Neuronal stem cell (in vitro differentiated cells): ENCODE measurements at regions not wholly inside any gene's neighbourhood (a gene's known extent, or its start where the extent isn't known, plus 50 kb on each side); places are given as distances from the start of the nearest gene placed in this dataset.

Experiments used
- DNase-seq: peaks from one replicate; pipeline ENCODE4 v3.0.0-alpha.2; 2013; ENCODE audit warnings: low spot score
- H2AFZ ChIP-seq: one replicate; pipeline ENCODE4 v1.6.1; 2013; ENCODE audit warnings: mild to moderate bottlenecking, low read length, inconsistent platforms
- H2AK5ac ChIP-seq: 2 replicates; pipeline ENCODE4 v1.6.1; 2013; ENCODE audit warnings: low read depth, mild to moderate bottlenecking, inconsistent platforms, low read length, moderate library complexity, mixed read lengths
- H2BK120ac ChIP-seq: 2 replicates; pipeline ENCODE4 v1.6.1; 2013; ENCODE audit warnings: low read depth, mild to moderate bottlenecking, inconsistent platforms, low read length, moderate library complexity, mixed read lengths
- H2BK12ac ChIP-seq: one replicate; pipeline ENCODE4 v1.6.1; 2013; ENCODE audit warnings: low read length, inconsistent platforms
- H2BK15ac ChIP-seq: 2 replicates; pipeline ENCODE4 v1.6.1; 2013; ENCODE audit warnings: mild to moderate bottlenecking, low read length, inconsistent platforms, mixed read lengths
- H2BK5ac ChIP-seq: one replicate; pipeline ENCODE4 v1.6.1; 2013; ENCODE audit warnings: inconsistent platforms, mild to moderate bottlenecking, low read length, moderate library complexity
- H3K14ac ChIP-seq: one replicate; pipeline ENCODE4 v1.6.1; 2013; ENCODE audit warnings: low read length, inconsistent platforms
- H3K18ac ChIP-seq: 2 replicates; pipeline ENCODE4 v1.6.1; 2013; ENCODE audit warnings: low read length, inconsistent platforms
- H3K23ac ChIP-seq: 2 replicates; pipeline ENCODE4 v1.6.1; 2013; ENCODE audit warnings: low read depth, mild to moderate bottlenecking, mixed read lengths, low read length, inconsistent platforms; ENCODE audit not compliant: poor library complexity
- H3K27ac ChIP-seq: replicated peaks from 3 replicates; pipeline ENCODE4 v1.5.1; 2013; ENCODE audit warnings: low read length, inconsistent platforms
- H3K27me3 ChIP-seq, 3 experiments: 2 replicates each; pipeline ENCODE4 v1.6.1; 2013; ENCODE audit warnings: low read length in 3 of 3, mild to moderate bottlenecking in 2 of 3, inconsistent platforms in 1 of 3, low read depth in 1 of 3, mixed read lengths in 1 of 3, moderate library complexity in 1 of 3; ENCODE audit not compliant: control insufficient read depth in 3 of 3, insufficient read depth in 3 of 3
- H3K36me3 ChIP-seq, 2 donors: replicated peaks in 1 of 2; 2 replicates each; pipeline ENCODE4 v1.6.1; 2013; ENCODE audit warnings: low read length in 2 of 2; ENCODE audit not compliant: control insufficient read depth in 2 of 2, insufficient read depth in 2 of 2
- H3K4ac ChIP-seq: 2 replicates; pipeline ENCODE4 v1.6.1; 2013; ENCODE audit warnings: inconsistent platforms, mild to moderate bottlenecking, low read length, moderate library complexity
- H3K4me1 ChIP-seq, 2 donors: 1 replicate in 1 of 2; 2 replicates in 1 of 2; pipeline ENCODE4 v1.6.1; 2013; ENCODE audit warnings: low read length in 2 of 2, low read depth in 1 of 2; ENCODE audit not compliant: control insufficient read depth in 2 of 2, insufficient read depth in 1 of 2
- H3K4me2 ChIP-seq: one replicate; pipeline ENCODE4 v1.6.1; 2013; ENCODE audit warnings: mild to moderate bottlenecking, low read length, inconsistent platforms; ENCODE audit not compliant: insufficient read depth, poor library complexity, severe bottlenecking
- H3K4me3 ChIP-seq, 2 donors: 2 replicates each; pipeline ENCODE4 v1.5.1; 2013; ENCODE audit warnings: low read length in 2 of 2, mild to moderate bottlenecking in 2 of 2, inconsistent platforms in 1 of 2, moderate library complexity in 1 of 2
- H3K79me1 ChIP-seq: one replicate; pipeline ENCODE4 v1.6.1; 2013; ENCODE audit warnings: low read depth, mild to moderate bottlenecking, inconsistent platforms, low read length, moderate library complexity
- H3K9ac ChIP-seq: one replicate; pipeline ENCODE4 v1.6.1; 2013; ENCODE audit warnings: mild to moderate bottlenecking, low read depth, low read length, inconsistent platforms; ENCODE audit not compliant: poor library complexity
- H3K9me3 ChIP-seq, 2 donors: replicated peaks in 1 of 2; 2 replicates each; pipeline versions ENCODE3 to v1.6.1; 2013; ENCODE audit warnings: low read length in 2 of 2, mild to moderate bottlenecking in 2 of 2, inconsistent platforms in 1 of 2, low read depth in 1 of 2, mixed read lengths in 1 of 2, moderate library complexity in 1 of 2; ENCODE audit not compliant: control insufficient read depth in 2 of 2, insufficient read depth in 1 of 2
- H4K8ac ChIP-seq: one replicate; pipeline ENCODE4 v1.6.1; 2013; ENCODE audit warnings: low read depth, mild to moderate bottlenecking, inconsistent platforms, low read length, moderate library complexity
- H4K91ac ChIP-seq: one replicate; pipeline ENCODE4 v1.6.1; 2013; ENCODE audit warnings: low read length, low read depth, mild to moderate bottlenecking, inconsistent platforms; ENCODE audit not compliant: poor library complexity
- WGBS, 2 donors: extraction: QIAGEN DNeasy Blood & Tissue Kit; methylation state at CpG; one replicate each; pipeline ENCODE4 v1.1.7; 2013; ENCODE audit warnings: missing lambda C conversion rate in 2 of 2, mixed read lengths in 1 of 2; ENCODE audit not compliant: insufficient read length in 2 of 2, insufficient replicate concordance in 1 of 2; ENCODE audit errors: extremely low coverage in 2 of 2; 5-methylcytosine and 5-hydroxymethylcytosine counted together

DNA sequence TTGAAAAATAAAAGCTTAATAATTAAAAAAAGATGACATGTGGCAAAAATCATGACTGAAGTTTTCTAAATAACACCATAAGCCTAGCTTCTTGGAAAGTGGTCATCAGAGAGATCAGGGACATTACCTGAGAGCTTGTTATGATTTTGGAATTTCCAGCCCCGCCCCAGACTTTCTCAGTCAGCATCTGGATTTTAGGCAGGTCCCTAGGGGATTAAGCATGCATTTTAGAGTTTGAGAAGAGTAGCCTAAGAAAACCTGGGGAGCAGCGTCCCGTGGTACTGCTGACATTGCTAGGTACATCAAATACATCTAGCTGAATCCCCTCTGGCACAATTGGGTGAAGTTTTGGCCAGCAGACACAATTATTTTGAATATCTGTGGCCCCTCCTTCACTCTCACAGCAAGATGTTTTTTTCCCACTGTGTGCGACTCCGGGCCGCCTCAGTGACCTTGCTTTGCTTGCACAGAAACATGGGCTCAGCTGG, 58.7 kb upstream of the MEF2A start:
- no peaks in the 10 kb centered on the region for H3K4me1 ChIP-seq
- no peak overlapping the region for H3K4me3 ChIP-seq
- H3K36me3 ChIP-seq = no peaks in the 10 kb centered on the region
- H3K9me3 ChIP-seq = no peaks in the 10 kb centered on the region
- H4K8ac ChIP-seq = no peak overlapping the region
- no peak overlapping the region for H3K27ac ChIP-seq
- no peak overlapping the region for H2AFZ ChIP-seq
- DNase-seq = no peak
- H3K9ac ChIP-seq = no peak overlapping the region
- WGBS, 2 donors = no CpG with 5 or more reads among the region's 6 CpGs
- H3K14ac ChIP-seq = no peak overlapping the region
- peaks cover 0 to 9% (median 0%) of the 10 kb centered on the region in 3 experiments for H3K27me3 ChIP-seq
- H2BK15ac ChIP-seq = no peak overlapping the region
- no peak overlapping the region for H2BK5ac ChIP-seq
- H3K4ac ChIP-seq = no peak overlapping the region
- H3K4me2 ChIP-seq = no peak overlapping the region
- no peak overlapping the region for H2BK12ac ChIP-seq
- no peaks in the 10 kb centered on the region for H3K79me1 ChIP-seq
- H2AK5ac ChIP-seq = no peak overlapping the region
- H3K23ac ChIP-seq = no peak overlapping the region
- no peak overlapping the region for H3K18ac ChIP-seq
- no peak overlapping the region for H4K91ac ChIP-seq
- no peak overlapping the region for H2BK120ac ChIP-seq

DNA sequence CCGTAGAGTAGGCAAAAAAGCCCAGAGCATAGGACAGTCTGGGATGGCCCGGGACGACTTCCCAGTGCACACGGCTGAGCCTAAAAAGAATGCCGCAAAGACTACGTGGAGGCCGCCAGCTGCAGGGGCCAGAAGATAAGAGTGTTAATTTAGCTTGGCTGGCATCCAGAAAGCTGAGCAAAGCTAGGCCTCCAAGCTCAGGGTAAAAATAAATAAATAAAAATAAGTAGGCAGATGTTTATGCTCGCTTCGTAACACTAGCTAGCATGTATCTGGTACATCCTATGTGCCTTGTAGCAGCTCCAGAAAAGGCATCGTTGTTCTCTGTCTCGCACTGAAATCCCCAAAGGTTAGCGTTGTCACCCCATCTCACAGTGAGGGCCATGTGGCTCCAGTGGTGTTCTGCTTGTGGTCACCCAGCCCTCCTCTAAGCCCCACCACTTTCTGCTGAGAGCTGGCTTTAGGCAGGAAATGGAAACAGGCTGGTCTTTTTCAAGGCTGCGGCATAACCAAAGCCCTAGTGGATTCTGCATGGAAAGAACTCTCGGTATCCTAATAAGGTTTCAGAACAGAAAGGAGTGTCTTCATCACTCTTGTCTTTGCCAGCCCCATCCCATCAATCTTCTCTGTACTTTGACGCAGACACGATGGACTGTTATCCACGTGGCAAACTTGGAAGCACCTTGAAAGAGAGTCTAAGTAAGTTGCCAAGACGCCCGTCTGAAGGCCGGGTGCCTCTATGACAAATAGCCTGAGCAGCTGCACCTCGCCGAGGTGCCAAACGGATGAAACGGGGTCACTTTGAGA, 58.1 kb upstream of the MEF2A start:
- Histone ChIP-seq H3K9ac (no peak overlapping the region), H2BK15ac (no peak overlapping the region), H3K27me3 (peaks cover 0 to 7% (median 0%) of the 10 kb centered on the region in 3 experiments), H3K36me3 (no peaks in the 10 kb centered on the region), H3K18ac (no peak overlapping the region), H2AFZ (no peak overlapping the region), H3K9me3 (no peaks in the 10 kb centered on the region), H2BK5ac (no peak overlapping the region), H3K79me1 (no peaks in the 10 kb centered on the region), H2BK120ac (no peak overlapping the region), H3K4ac (no peak overlapping the region), H4K91ac (no peak overlapping the region), H4K8ac (no peak overlapping the region), H3K4me2 (no peak overlapping the region), H3K14ac (no peak overlapping the region), H3K27ac (no peak overlapping the region), H3K4me3 (no peak overlapping the region), H3K4me1 (no peaks in the 10 kb centered on the region), H2AK5ac (no peak overlapping the region), H2BK12ac (no peak overlapping the region), H3K23ac (no peak overlapping the region)
- no CpG with 5 or more reads among the region's 24 CpGs for WGBS, 2 donors
- no peak for DNase-seq

DNA sequence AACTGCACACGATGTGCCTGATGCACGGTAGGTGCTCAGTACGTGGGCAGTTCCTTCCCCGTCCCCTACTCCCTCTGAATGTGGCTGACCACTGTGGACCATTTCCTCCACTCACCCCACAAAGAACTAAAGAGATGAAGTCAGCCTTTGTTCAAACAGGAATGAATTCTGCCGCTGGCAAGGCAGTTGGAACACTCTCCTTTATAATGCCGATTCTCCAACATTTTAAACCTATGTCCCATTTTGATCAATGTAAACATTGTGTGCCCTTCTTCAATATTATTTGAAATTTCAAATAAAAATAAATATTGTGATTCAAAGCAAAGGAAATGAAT, 57.5 kb upstream of the MEF2A start:
- no peak overlapping the region for H3K18ac ChIP-seq
- no peak overlapping the region for H2BK12ac ChIP-seq
- peaks cover 0 to 6% (median 0%) of the 10 kb centered on the region in 3 experiments for H3K27me3 ChIP-seq
- H3K4me2 ChIP-seq = no peak overlapping the region
- no peak overlapping the region for H2BK120ac ChIP-seq
- H3K36me3 ChIP-seq = no peaks in the 10 kb centered on the region
- no peak overlapping the region for H3K4ac ChIP-seq
- H2BK15ac ChIP-seq = no peak overlapping the region
- H2BK5ac ChIP-seq = no peak overlapping the region
- no peak overlapping the region for H3K27ac ChIP-seq
- no peak overlapping the region for H3K23ac ChIP-seq
- H3K9me3 ChIP-seq = peaks cover 0 to 2% of the 10 kb centered on the region in 2 donors
- H3K79me1 ChIP-seq = no peaks in the 10 kb centered on the region
- no peak overlapping the region for H2AFZ ChIP-seq
- no peak overlapping the region for H3K14ac ChIP-seq
- no peak overlapping the region for H4K8ac ChIP-seq
- H3K4me1 ChIP-seq = no peaks in the 10 kb centered on the region
- no peak overlapping the region for H3K9ac ChIP-seq
- WGBS, 2 donors = no CpG with 5 or more reads among the region's 6 CpGs
- H4K91ac ChIP-seq = no peak overlapping the region
- DNase-seq = no peak
- no peak overlapping the region for H2AK5ac ChIP-seq
- no peak overlapping the region for H3K4me3 ChIP-seq

DNA sequence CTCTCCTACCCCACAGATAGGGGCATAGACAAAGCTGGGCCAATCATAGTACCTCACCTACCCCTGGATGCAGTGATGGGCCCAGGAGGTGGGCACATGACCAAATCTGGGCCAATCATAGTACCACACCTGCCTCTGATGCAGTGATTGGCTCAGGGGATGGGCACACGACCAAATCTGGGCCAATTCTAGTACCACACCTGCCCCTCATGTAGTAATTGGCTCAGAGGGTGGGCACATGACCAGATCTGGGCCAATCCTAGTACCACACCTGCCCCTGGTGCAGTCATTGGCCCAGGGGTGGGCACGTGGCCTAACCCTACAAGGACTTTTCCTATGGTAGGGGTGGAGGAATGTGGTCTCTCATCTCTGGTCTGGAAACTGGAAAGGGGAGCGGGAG, 56.9 kb upstream of the MEF2A start:
- Histone ChIP-seq H3K27ac (no peak overlapping the region), H4K91ac (no peak overlapping the region), H2BK120ac (no peak overlapping the region), H2BK12ac (no peak overlapping the region), H2BK15ac (no peak overlapping the region), H3K9me3 (peaks cover 0 to 4% of the 10 kb centered on the region in 2 donors), H3K23ac (no peak overlapping the region), H3K27me3 (peaks cover 0 to 4% (median 0%) of the 10 kb centered on the region in 3 experiments), H3K36me3 (no peaks in the 10 kb centered on the region), H3K4me2 (no peak overlapping the region), H3K4me3 (no peak overlapping the region), H2BK5ac (no peak overlapping the region), H3K4ac (no peak overlapping the region), H3K9ac (no peak overlapping the region), H3K18ac (no peak overlapping the region), H3K14ac (no peak overlapping the region), H2AK5ac (no peak overlapping the region), H4K8ac (no peak overlapping the region), H3K4me1 (no peaks in the 10 kb centered on the region), H2AFZ (no peak overlapping the region), H3K79me1 (no peaks in the 10 kb centered on the region)
- no CpG with 5 or more reads among the region's 3 CpGs for WGBS, 2 donors
- no peak for DNase-seq
